ENCODE measurements at regions not wholly inside any gene's neighbourhood (a gene's known extent, or its start where the extent isn't known, plus 50 kb on each side); places are given as distances from the start of the nearest gene placed in this dataset.

- TF ChIP-seq CTCF (IDR thresholded peaks at IDR 0.05) = no peak
- TF ChIP-seq POLR2A (IDR thresholded peaks at IDR 0.05) = no peak
Measured at GRCh38 chr12:89167986-89168385, 184.3 kb downstream of the DUSP6 start.

Measured in heart left ventricle (tissue), 13 donors.